GM23338 (cell line): ENCODE measurements at regions not wholly inside any gene's neighbourhood (a gene's known extent, or its start where the extent isn't known, plus 50 kb on each side); places are given as distances from the start of the nearest gene placed in this dataset.

Experiments used
- ATAC-seq: fragments of 200-7000 bp; cut with Tn5 transposase; 3 replicates; pipeline ENCODE4 v1.9.1; 2020
- DNase-seq: peaks from one replicate; pipeline ENCODE4 v3.0.0-alpha.2; 2015; ENCODE audit warnings: low spot score
- H2AFZ ChIP-seq: fragments of 200-600 bp; sonication (generic); 2 replicates; pipeline ENCODE4 v1.8.0; 2016; ENCODE audit warnings: antibody characterized with exemption, mild to moderate bottlenecking, moderate library complexity
- H3F3A ChIP-seq: fragments of 200-600 bp; sonication (generic); replicated peaks from 2 replicates; pipeline ENCODE4 v1.8.0; 2017; ENCODE audit warnings: antibody characterized with exemption, mixed run types, low read depth
- H3K27ac ChIP-seq: fragments of 200-600 bp; sonication (generic); 2 replicates; pipeline ENCODE4 v1.6.1; 2016; ENCODE audit warnings: low read depth
- H3K27me3 ChIP-seq: fragments of 200-600 bp; sonication (generic); 2 replicates; pipeline ENCODE4 v1.8.0; 2016; ENCODE audit warnings: mild to moderate bottlenecking, mixed run types, moderate library complexity; ENCODE audit not compliant: insufficient read depth
- H3K36me3 ChIP-seq: fragments of 200-600 bp; sonication (generic); 2 replicates; pipeline ENCODE4 v1.8.0; 2016; ENCODE audit warnings: mild to moderate bottlenecking; ENCODE audit not compliant: insufficient read depth
- H3K4me1 ChIP-seq: fragments of 200-600 bp; sonication (generic); 2 replicates; pipeline ENCODE4 v1.8.0; 2016; ENCODE audit warnings: mild to moderate bottlenecking, moderate library complexity; ENCODE audit not compliant: insufficient read depth
- H3K4me2 ChIP-seq: fragments of 200-600 bp; sonication (generic); 2 replicates; pipeline ENCODE4 v1.7.1; 2017; ENCODE audit warnings: mixed run types
- H3K4me3 ChIP-seq: fragments of 200-600 bp; sonication (generic); 2 replicates; pipeline ENCODE4 v1.6.1; 2016; ENCODE audit warnings: mixed run types
- H3K79me2 ChIP-seq: fragments of 200-600 bp; sonication (generic); replicated peaks from 2 replicates; pipeline ENCODE4 v1.8.0; 2017; ENCODE audit warnings: mild to moderate bottlenecking; ENCODE audit not compliant: insufficient read depth
- H3K9me2 ChIP-seq: fragments of 200-600 bp; sonication (generic); 2 replicates; pipeline ENCODE4 v1.8.0; 2017; ENCODE audit not compliant: insufficient read depth
- H4K20me1 ChIP-seq: fragments of 200-600 bp; sonication (generic); replicated peaks from 2 replicates; pipeline ENCODE4 v1.8.0; 2017; ENCODE audit warnings: mild to moderate bottlenecking; ENCODE audit not compliant: insufficient read depth
- H3K27ac Mint-ChIP-seq: 2 replicates; pipeline ENCODE4 v1.8.0; 2020; ENCODE audit warnings: inconsistent platforms, mild to moderate bottlenecking, moderate library complexity, mixed read lengths
- H3K27me3 Mint-ChIP-seq: 3 replicates; pipeline ENCODE4 v1.8.0; 2022; ENCODE audit warnings: low read depth, mild to moderate bottlenecking, moderate library complexity, mixed read lengths, inconsistent platforms; ENCODE audit not compliant: insufficient read depth, poor library complexity
- H3K36me3 Mint-ChIP-seq: 3 replicates; pipeline ENCODE4 v1.8.0; 2021; ENCODE audit warnings: low read depth, mild to moderate bottlenecking, inconsistent platforms, moderate library complexity, mixed read lengths
- H3K4me1 Mint-ChIP-seq: 3 replicates; pipeline ENCODE4 v1.8.0; 2020; ENCODE audit warnings: mild to moderate bottlenecking, inconsistent platforms, mixed read lengths
- H3K4me3 Mint-ChIP-seq: 3 replicates; pipeline ENCODE4 v1.8.0; 2021; ENCODE audit warnings: moderate library complexity, mild to moderate bottlenecking, inconsistent platforms, mixed read lengths
- H3K9me3 Mint-ChIP-seq: 3 replicates; pipeline ENCODE4 v1.8.0; 2020; ENCODE audit warnings: moderate library complexity, mild to moderate bottlenecking, inconsistent platforms, mixed read lengths
- CREB1 ChIP-seq: fragments of 250-450 bp; sonication (Bioruptor Pico); IDR thresholded peaks from 2 replicates; pipeline ENCODE4 v1.5.0; 2020; ENCODE audit warnings: low read depth, mild to moderate bottlenecking, moderate library complexity
- CTCF ChIP-seq, 2 experiments: fragments of 200-600 bp in 1 of 2; sonication (generic) in 1 of 2; conservative IDR thresholded peaks; 2 replicates each; pipeline versions ENCODE4 v1.5.1 to v1.6.1; 2016 to 2017; ENCODE audit warnings: antibody characterized with exemption in 2 of 2, low read depth in 2 of 2, mild to moderate bottlenecking in 2 of 2, moderate library complexity in 1 of 2
- ETS1 ChIP-seq: IDR thresholded peaks from 2 replicates; pipeline ENCODE4 v1.6.1; 2016; ENCODE audit warnings: antibody characterized with exemption
- EZH2 ChIP-seq: fragments of 200-600 bp; sonication (generic); IDR thresholded peaks from one replicate; pipeline ENCODE4 v1.8.0; 2017; ENCODE audit warnings: antibody characterized with exemption, mild to moderate bottlenecking, low read depth; ENCODE audit not compliant: unreplicated experiment
- EZH2phosphoT487 ChIP-seq: fragments of 200-600 bp; sonication (generic); IDR thresholded peaks from one replicate; pipeline ENCODE4 v1.8.1; 2018; ENCODE audit warnings: antibody characterized with exemption; ENCODE audit not compliant: unreplicated experiment
- JUNB ChIP-seq: IDR thresholded peaks from one replicate; pipeline ENCODE4 v1.6.1; 2016; ENCODE audit warnings: antibody characterized with exemption; ENCODE audit not compliant: unreplicated experiment
- NANOG ChIP-seq: IDR thresholded peaks from 2 replicates; pipeline ENCODE4 v1.6.1; 2016; ENCODE audit warnings: antibody characterized with exemption, borderline replicate concordance
- POLR2AphosphoS5 ChIP-seq: IDR thresholded peaks from 2 replicates; pipeline ENCODE4 v1.6.1; 2016; ENCODE audit warnings: antibody characterized with exemption, low read depth
- REST ChIP-seq: IDR thresholded peaks from one replicate; pipeline ENCODE4 v1.6.1; 2018; ENCODE audit warnings: antibody characterized with exemption; ENCODE audit not compliant: unreplicated experiment
- STAT1 ChIP-seq: IDR thresholded peaks from one replicate; pipeline ENCODE4 v1.6.1; 2016; ENCODE audit warnings: antibody characterized with exemption; ENCODE audit not compliant: unreplicated experiment
- ZNF114 ChIP-seq: fragments of 250-450 bp; sonication (Bioruptor Pico); IDR thresholded peaks from 2 replicates; pipeline ENCODE4 v1.5.0; 2020; ENCODE audit warnings: mild to moderate bottlenecking, moderate library complexity
- ZNF331 ChIP-seq: fragments of 250-450 bp; sonication (Bioruptor Pico); IDR thresholded peaks from 2 replicates; pipeline ENCODE4 v1.5.0; 2020; ENCODE audit warnings: low read depth, mild to moderate bottlenecking, moderate library complexity
- ZNF462 ChIP-seq: fragments of 250-450 bp; sonication (Bioruptor Pico); IDR thresholded peaks from 2 replicates; pipeline ENCODE4 v1.5.0; 2020; ENCODE audit warnings: mild to moderate bottlenecking, moderate library complexity

- Mint-ChIP-seq H3K36me3 (no peaks in the 10 kb centered on the region), H3K27me3 (no peaks in the 10 kb centered on the region), H3K4me3 (no peak overlapping the region), H3K9me3 (no peaks in the 10 kb centered on the region), H3K27ac (no peak overlapping the region), H3K4me1 (peaks cover 11% of the 10 kb centered on the region; the same call in 2 of the 3 replicates)
- TF ChIP-seq EZH2, result no peak
- no peak for TF ChIP-seq ETS1
- no peak for TF ChIP-seq EZH2phosphoT487
- no peak for TF ChIP-seq JUNB
- TF ChIP-seq NANOG, result no peak
- no peak for TF ChIP-seq ZNF114 (CRISPR knock-in tag)
- no peak for TF ChIP-seq STAT1
- no peak for TF ChIP-seq ZNF331 (CRISPR knock-in tag)
- TF ChIP-seq REST, result no peak
- TF ChIP-seq CTCF (conservative IDR thresholded peaks at IDR 0.05; ENCODE audit: low read depth in 2 of 2), result no peak
- no peak for TF ChIP-seq ZNF462
- TF ChIP-seq POLR2AphosphoS5, result no peak
- TF ChIP-seq CREB1, result no peak
- Histone ChIP-seq H3K4me2 (no peak overlapping the region), H3K9me2 (no peaks in the 10 kb centered on the region), H3K27ac (no peak overlapping the region), H3K27me3 (no peaks in the 10 kb centered on the region), H2AFZ (no peak overlapping the region), H3K4me3 (no peak overlapping the region), H3K79me2 (no peaks in the 10 kb centered on the region), H3K4me1 (peaks cover 17% of the 10 kb centered on the region), H3K36me3 (no peaks in the 10 kb centered on the region), H4K20me1 (no peaks in the 10 kb centered on the region), H3F3A (no peaks in the 10 kb centered on the region)
- DNase-seq (no peak), ATAC-seq (no peak)
Measured at GRCh38 chr11:21710809-21711208, 482.1 kb upstream of the ANO5 start.
